ENCODE measurements at regions not wholly inside any gene's neighbourhood (a gene's known extent, or its start where the extent isn't known, plus 50 kb on each side); places are given as distances from the start of the nearest gene placed in this dataset.

GRCh38 chr2:173462892-173463840, 108.5 kb downstream of the CDCA7 start:
- H3K9me3 Mint-ChIP-seq: no peaks in the 10 kb centered on the region
- TF ChIP-seq EZH2 (IDR thresholded peaks at IDR 0.05): no peak
- TF ChIP-seq EZH2phosphoT487 (IDR thresholded peaks at IDR 0.05): no peak
- no peak for TF ChIP-seq CTCF (IDR thresholded peaks at IDR 0.05)
- peak overlapping the region; percentile 96 for H3K27ac Mint-ChIP-seq
- no peaks in the 10 kb centered on the region for H4K20me1 ChIP-seq (ENCODE audit: low read depth)
- no peak overlapping the region for H3K4me3 Mint-ChIP-seq
- no peak overlapping the region for H3K9ac ChIP-seq
- H3F3A ChIP-seq (ENCODE audit: low read depth): peaks cover 6% of the 10 kb centered on the region
- H3K27ac ChIP-seq: no peak overlapping the region
- H3K4me2 ChIP-seq: peak overlapping the region; percentile 45
- H3K4me1 ChIP-seq: peaks cover 17% of the 10 kb centered on the region
- H3K79me2 ChIP-seq (ENCODE audit: low read depth): no peaks in the 10 kb centered on the region
- H3K27me3 Mint-ChIP-seq (ENCODE audit: insufficient read depth, low read depth): peaks cover 6% of the 10 kb centered on the region
- no peaks in the 10 kb centered on the region for H3K36me3 ChIP-seq
- H3K9me3 ChIP-seq (ENCODE audit: low read depth): no peaks in the 10 kb centered on the region
- peak overlapping the region; percentile 64 for H2AFZ ChIP-seq (replicated peaks)
- H3K36me3 Mint-ChIP-seq: no peaks in the 10 kb centered on the region
- no peak overlapping the region for H3K4me3 ChIP-seq
- H3K4me1 Mint-ChIP-seq: peaks cover 52% of the 10 kb centered on the region
- DNase-seq (ENCODE audit: low spot score): peak; percentile 43
- H3K27me3 ChIP-seq: no peaks in the 10 kb centered on the region

GRCh38 chr2:173463846-173464245, 109.2 kb downstream of the CDCA7 start:
- Histone ChIP-seq H3K4me1 (peaks cover 17% of the 10 kb centered on the region), H3K36me3 (no peaks in the 10 kb centered on the region), H3K27me3 (no peaks in the 10 kb centered on the region), H3F3A (ENCODE audit: low read depth) (peaks cover 6% of the 10 kb centered on the region), H3K9ac (no peak overlapping the region), H3K27ac (no peak overlapping the region), H3K9me3 (ENCODE audit: low read depth) (no peaks in the 10 kb centered on the region), H3K4me3 (no peak overlapping the region), H2AFZ (replicated peaks) (no peak overlapping the region), H4K20me1 (ENCODE audit: low read depth) (no peaks in the 10 kb centered on the region), H3K4me2 (no peak overlapping the region), H3K79me2 (ENCODE audit: low read depth) (no peaks in the 10 kb centered on the region)
- peaks cover 8% of the 10 kb centered on the region for H3K27me3 Mint-ChIP-seq (ENCODE audit: insufficient read depth, low read depth)
- DNase-seq (ENCODE audit: low spot score): no peak
- no peak overlapping the region for H3K27ac Mint-ChIP-seq
- no peak for TF ChIP-seq EZH2 (IDR thresholded peaks at IDR 0.05)
- TF ChIP-seq CTCF (IDR thresholded peaks at IDR 0.05): no peak
- no peak for TF ChIP-seq EZH2phosphoT487 (IDR thresholded peaks at IDR 0.05)
- no peak overlapping the region for H3K4me3 Mint-ChIP-seq
- peaks cover 49% of the 10 kb centered on the region for H3K4me1 Mint-ChIP-seq
- H3K9me3 Mint-ChIP-seq: peaks cover 3% of the 10 kb centered on the region
- H3K36me3 Mint-ChIP-seq: no peaks in the 10 kb centered on the region

DNA sequence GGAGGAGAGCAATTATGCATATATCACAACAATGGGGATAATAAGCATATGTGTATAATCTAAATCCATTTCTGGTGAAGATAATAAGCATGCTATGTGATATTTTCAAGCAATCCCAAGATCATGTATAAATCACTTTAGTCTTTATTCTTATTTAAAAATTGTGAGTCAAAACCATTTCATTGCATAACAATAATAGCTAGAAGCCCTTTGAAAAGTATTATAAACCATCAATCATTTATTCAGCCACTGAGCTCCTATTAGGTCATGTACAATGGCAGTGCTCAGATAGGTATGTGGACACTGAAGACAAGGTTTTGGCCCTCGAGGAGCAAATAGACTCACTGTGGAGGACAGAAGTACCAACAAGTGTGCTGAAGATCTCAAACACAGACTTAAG, 113.1 kb downstream of the CDCA7 start:
- H3K9me3 Mint-ChIP-seq: peaks cover 7% of the 10 kb centered on the region
- H3K36me3 Mint-ChIP-seq: no peaks in the 10 kb centered on the region
- H3K27me3 Mint-ChIP-seq (ENCODE audit: insufficient read depth, low read depth): peaks cover 5% of the 10 kb centered on the region
- no peak overlapping the region for H3K27ac Mint-ChIP-seq
- TF ChIP-seq EZH2phosphoT487 (IDR thresholded peaks at IDR 0.05): no peak
- TF ChIP-seq EZH2 (IDR thresholded peaks at IDR 0.05): no peak
- TF ChIP-seq CTCF (IDR thresholded peaks at IDR 0.05): no peak
- H3K36me3 ChIP-seq: no peaks in the 10 kb centered on the region
- no peak overlapping the region for H3K4me3 Mint-ChIP-seq
- H3K9ac ChIP-seq: no peak overlapping the region
- H3F3A ChIP-seq (ENCODE audit: low read depth): peaks cover 2% of the 10 kb centered on the region
- H3K4me3 ChIP-seq: no peak overlapping the region
- no peaks in the 10 kb centered on the region for H3K9me3 ChIP-seq (ENCODE audit: low read depth)
- H4K20me1 ChIP-seq (ENCODE audit: low read depth): no peaks in the 10 kb centered on the region
- no peak overlapping the region for H3K27ac ChIP-seq
- H3K27me3 ChIP-seq: no peaks in the 10 kb centered on the region
- no peaks in the 10 kb centered on the region for H3K79me2 ChIP-seq (ENCODE audit: low read depth)
- no peak overlapping the region for H2AFZ ChIP-seq (replicated peaks)
- H3K4me1 ChIP-seq: peaks cover 6% of the 10 kb centered on the region
- DNase-seq (ENCODE audit: low spot score): no peak
- H3K4me2 ChIP-seq: no peak overlapping the region
- H3K4me1 Mint-ChIP-seq: peaks cover 18% of the 10 kb centered on the region

Measured in neural progenitor cell (in vitro differentiated cells).